ENCODE measurements at regions not wholly inside any gene's neighbourhood (a gene's known extent, or its start where the extent isn't known, plus 50 kb on each side); places are given as distances from the start of the nearest gene placed in this dataset.

DNA sequence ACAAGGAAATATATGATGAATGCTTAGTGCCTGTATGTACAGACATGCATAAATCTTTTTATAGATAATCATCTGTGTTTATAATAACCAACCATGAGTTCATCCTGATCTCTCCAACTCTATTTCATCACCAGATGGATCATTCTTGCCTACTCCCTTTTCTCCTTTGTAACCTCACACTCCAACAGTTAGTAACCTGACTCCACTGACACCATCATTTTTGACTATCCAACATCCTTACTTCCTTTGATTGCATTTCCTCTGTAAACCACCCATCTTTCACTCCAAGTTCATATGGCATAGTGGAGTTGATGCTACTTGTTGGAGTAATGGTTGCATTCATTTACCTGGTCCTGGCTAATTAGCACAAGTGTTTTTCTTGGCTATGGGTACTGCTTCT, 170.6 kb downstream of the ZNF330 start:
- H3K9ac ChIP-seq (replicated peaks in 1 of 4; ENCODE audit: extremely low read depth in 1 of 4, low read depth in 3 of 4, low read length in 3 of 4) = no peak overlapping the region
- CTCF ChIA-PET (ENCODE audit: partially characterized antibody) = no interaction called here
- H3K79me1 ChIP-seq (ENCODE audit: low read depth, low read length) = no peaks in the 10 kb centered on the region
- H3K14ac ChIP-seq (ENCODE audit: insufficient read length) = no peak overlapping the region
- H4K20me1 ChIP-seq (replicated peaks in 1 of 2; ENCODE audit: control insufficient read depth in 1 of 2, insufficient read depth in 2 of 2, low read length in 2 of 2) = no peaks in the 10 kb centered on the region
- TF ChIP-seq EP300 (IDR thresholded peaks at IDR 0.05; ENCODE audit: borderline replicate concordance in 1 of 2, low read depth in 2 of 2, low read length in 2 of 2) = no peak
- TF ChIP-seq, protein P1, sequence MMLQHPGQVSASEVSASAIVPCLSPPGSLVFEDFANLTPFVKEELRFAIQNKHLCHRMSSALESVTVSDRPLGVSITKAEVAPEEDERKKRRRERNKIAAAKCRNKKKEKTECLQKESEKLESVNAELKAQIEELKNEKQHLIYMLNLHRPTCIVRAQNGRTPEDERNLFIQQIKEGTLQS (IDR thresholded peaks at IDR 0.05; ENCODE audit: insufficient read depth, low read depth, low read length) = no peak
- TF ChIP-seq, protein P2, sequence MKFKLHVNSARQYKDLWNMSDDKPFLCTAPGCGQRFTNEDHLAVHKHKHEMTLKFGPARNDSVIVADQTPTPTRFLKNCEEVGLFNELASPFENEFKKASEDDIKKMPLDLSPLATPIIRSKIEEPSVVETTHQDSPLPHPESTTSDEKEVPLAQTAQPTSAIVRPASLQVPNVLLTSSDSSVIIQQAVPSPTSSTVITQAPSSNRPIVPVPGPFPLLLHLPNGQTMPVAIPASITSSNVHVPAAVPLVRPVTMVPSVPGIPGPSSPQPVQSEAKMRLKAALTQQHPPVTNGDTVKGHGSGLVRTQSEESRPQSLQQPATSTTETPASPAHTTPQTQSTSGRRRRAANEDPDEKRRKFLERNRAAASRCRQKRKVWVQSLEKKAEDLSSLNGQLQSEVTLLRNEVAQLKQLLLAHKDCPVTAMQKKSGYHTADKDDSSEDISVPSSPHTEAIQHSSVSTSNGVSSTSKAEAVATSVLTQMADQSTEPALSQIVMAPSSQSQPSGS (IDR thresholded peaks at IDR 0.05; ENCODE audit: low read length) = no peak
- TF ChIP-seq CREB1 (IDR thresholded peaks at IDR 0.05) = no peak
- TF ChIP-seq BRCA1 (IDR thresholded peaks at IDR 0.05; ENCODE audit: low read depth, low read length) = no peak
- no peak for TF ChIP-seq SRF (IDR thresholded peaks at IDR 0.05; ENCODE audit: low read depth, low read length)
- no peak for TF ChIP-seq TEAD4 (IDR thresholded peaks at IDR 0.05; ENCODE audit: low read depth, low read length)
- no peak for TF ChIP-seq FOSL1 (IDR thresholded peaks at IDR 0.05; ENCODE audit: insufficient read depth, low read depth, low read length)
- H2AFZ ChIP-seq (ENCODE audit: low read length) = no peak overlapping the region
- no peak overlapping the region for H2BK120ac ChIP-seq (replicated peaks; ENCODE audit: low read depth, low read length)
- H3K18ac ChIP-seq (ENCODE audit: extremely low read depth, low read length) = no peak overlapping the region
- H2BK12ac ChIP-seq (ENCODE audit: low read depth, low read length) = no peak overlapping the region
- H3K56ac ChIP-seq (replicated peaks; ENCODE audit: insufficient read length, low read depth, low read length) = no peak overlapping the region
- H3K27ac ChIP-seq (ENCODE audit: low read depth, low read length) = no peak overlapping the region
- no peak overlapping the region for H4K8ac ChIP-seq (ENCODE audit: extremely low read depth, insufficient read depth, low read length)
- FAIRE-seq = no peak
- no peak overlapping the region for H2BK20ac ChIP-seq (ENCODE audit: low read length)
- no peaks in the 10 kb centered on the region; a peak in 1 of 7 replicates for H3K4me1 ChIP-seq (replicated peaks in 1 of 4; ENCODE audit: control insufficient read depth in 3 of 4, insufficient read depth in 4 of 4, low read length in 3 of 4)
- H3K27me3 ChIP-seq (replicated peaks in 1 of 4; ENCODE audit: control insufficient read depth in 3 of 4, extremely low read depth in 1 of 4, insufficient read depth in 3 of 4, low read length in 3 of 4) = no peaks in the 10 kb centered on the region
- H3K4ac ChIP-seq (replicated peaks; ENCODE audit: insufficient read length, low read depth, low read length) = no peak overlapping the region
- H3K9me3 ChIP-seq (ENCODE audit: insufficient read depth in 2 of 2, low read depth in 1 of 2, low read length in 1 of 2) = no peaks in the 10 kb centered on the region
- DNase-seq (ENCODE audit: low read depth in 1 of 2, low spot score in 2 of 2) = no peak
- H4K91ac ChIP-seq (replicated peaks; ENCODE audit: insufficient read length, low read length) = no peak overlapping the region
- no peak overlapping the region for H2BK15ac ChIP-seq (ENCODE audit: low read length)
- H3K4me2 ChIP-seq (ENCODE audit: insufficient read depth in 1 of 2, low read depth in 2 of 2, low read length in 2 of 2) = no peak overlapping the region
- no peak overlapping the region for H3K23ac ChIP-seq (ENCODE audit: insufficient read length)
- H3K4me3 ChIP-seq (ENCODE audit: extremely low read depth in 1 of 4, insufficient read depth in 2 of 4, low read depth in 3 of 4, low read length in 4 of 4) = no peak overlapping the region
- H3K36me3 ChIP-seq (ENCODE audit: control insufficient read depth in 2 of 4, insufficient read depth in 4 of 4, low read length in 3 of 4) = no peaks in the 10 kb centered on the region
- no peaks in the 10 kb centered on the region for H3K79me2 ChIP-seq (ENCODE audit: control insufficient read depth in 1 of 2, insufficient read depth in 2 of 2, low read length in 2 of 2)
- no peaks in the 10 kb centered on the region for H3K23me2 ChIP-seq (ENCODE audit: low read depth, low read length)
- POLR2A ChIA-PET (ENCODE audit: partially characterized antibody) = no interaction called here
- no peak overlapping the region for H2AK5ac ChIP-seq (ENCODE audit: low read depth, low read length)
- no peak overlapping the region for H4K5ac ChIP-seq (ENCODE audit: insufficient read length, low read depth, low read length)
- no peak overlapping the region for H2BK5ac ChIP-seq (ENCODE audit: low read depth, low read length)

Data from H1 (cell line).